ENCODE measurements at regions not wholly inside any gene's neighbourhood (a gene's known extent, or its start where the extent isn't known, plus 50 kb on each side); places are given as distances from the start of the nearest gene placed in this dataset.

DNA sequence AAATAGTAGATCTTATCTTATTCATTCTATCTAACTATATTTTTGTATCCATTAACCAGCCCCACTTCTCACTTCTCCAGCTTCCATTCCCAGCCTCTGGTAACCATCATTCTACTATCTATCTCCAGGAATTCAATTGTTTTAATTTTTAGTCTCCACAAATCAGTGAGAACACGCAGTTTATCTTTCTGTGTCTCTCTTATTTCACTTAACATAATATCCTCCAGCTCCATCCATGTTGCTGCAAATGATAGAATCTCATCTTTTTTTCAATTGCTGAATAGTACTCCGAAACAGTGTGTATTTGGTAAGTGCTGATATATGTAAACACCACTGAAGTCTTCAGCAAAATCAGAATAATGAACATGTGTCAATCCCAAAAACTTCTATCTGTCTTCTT lies 587.2 kb upstream of the ATP2B1 start:
- H3K4me3 ChIP-seq (ENCODE audit: low read length) = no peak overlapping the region
- no peaks in the 10 kb centered on the region for H3K27me3 ChIP-seq (ENCODE audit: insufficient read depth, low read length)
- no peaks in the 10 kb centered on the region for H3K4me1 ChIP-seq (ENCODE audit: insufficient read depth, low read length)
- no peaks in the 10 kb centered on the region for H3K36me3 ChIP-seq (ENCODE audit: insufficient read depth, low read length)
- no peak overlapping the region for H2AFZ ChIP-seq (ENCODE audit: low read depth, low read length)
- no peaks in the 10 kb centered on the region for H3K9me3 ChIP-seq (ENCODE audit: low read length)

DNA sequence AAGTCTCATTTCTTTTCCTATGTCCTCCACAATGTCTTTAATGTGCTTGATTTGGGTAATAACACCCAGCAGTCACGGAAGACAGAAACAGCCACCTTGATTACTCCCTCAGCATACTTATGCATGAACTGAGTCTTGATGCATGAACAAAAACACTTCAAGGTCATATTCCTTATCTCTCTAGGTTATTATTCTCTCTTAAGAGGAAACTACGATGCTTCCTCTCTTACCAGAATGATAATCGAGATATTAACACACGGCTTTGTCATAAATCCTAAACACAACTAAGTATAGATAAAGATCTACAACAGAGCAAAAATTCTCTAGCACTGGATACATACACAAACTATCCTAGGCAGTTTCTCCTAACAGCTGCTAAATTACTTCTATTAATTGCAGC lies 583.5 kb upstream of the ATP2B1 start:
- H3K27me3 ChIP-seq (ENCODE audit: insufficient read depth, low read length) = no peaks in the 10 kb centered on the region
- peaks cover 8% of the 10 kb centered on the region for H3K9me3 ChIP-seq (ENCODE audit: low read length)
- H3K4me3 ChIP-seq (ENCODE audit: low read length) = no peak overlapping the region
- H2AFZ ChIP-seq (ENCODE audit: low read depth, low read length) = no peak overlapping the region
- H3K36me3 ChIP-seq (ENCODE audit: insufficient read depth, low read length) = no peaks in the 10 kb centered on the region
- no peaks in the 10 kb centered on the region for H3K4me1 ChIP-seq (ENCODE audit: insufficient read depth, low read length)

DNA sequence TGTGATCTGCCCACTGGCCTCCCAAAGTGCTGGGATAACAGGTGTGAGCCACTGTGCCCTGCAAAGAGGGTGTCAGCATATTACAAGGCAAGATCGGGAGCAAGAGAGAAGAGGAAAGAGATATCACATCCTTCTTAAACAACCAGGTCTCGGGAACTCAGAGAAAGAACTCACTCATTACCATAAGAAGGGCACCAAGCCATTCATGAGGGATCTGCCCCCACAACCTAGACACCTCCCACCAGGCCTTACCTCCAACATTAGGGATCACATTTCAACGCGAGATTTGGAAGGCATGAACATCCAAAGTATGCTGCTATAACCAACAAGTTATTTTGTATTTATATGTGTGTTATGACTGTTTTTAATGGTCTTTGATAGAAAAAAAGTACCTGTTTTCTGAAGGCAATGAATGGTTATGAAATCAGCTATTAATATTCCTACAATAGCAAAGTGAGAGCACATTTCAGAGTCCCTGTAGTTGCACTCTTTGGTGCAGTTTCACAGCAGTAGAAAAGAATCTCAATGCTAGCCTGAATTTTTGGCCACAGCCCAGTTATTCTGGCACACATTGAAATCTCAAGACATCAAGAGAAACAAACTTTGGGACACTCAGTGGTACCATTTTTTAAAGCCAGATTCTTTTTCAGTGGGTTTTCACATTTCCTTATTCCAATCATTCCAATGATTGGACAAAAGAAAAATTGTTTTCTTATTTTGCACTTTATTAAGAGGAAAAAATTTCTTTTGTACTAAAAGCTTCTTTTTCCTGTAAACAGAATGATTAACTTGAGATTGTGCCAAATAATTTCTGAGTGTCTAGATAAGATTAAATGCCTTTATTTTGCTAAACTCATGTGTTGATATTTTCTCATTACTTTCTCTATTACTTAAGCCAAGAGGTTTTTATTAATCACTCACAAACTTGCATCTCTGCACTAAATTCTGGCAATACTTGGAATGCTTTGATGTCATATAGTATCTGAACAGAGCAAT lies 582.6 kb upstream of the ATP2B1 start:
- Histone ChIP-seq H2AFZ (ENCODE audit: low read depth, low read length) (no peak overlapping the region), H3K36me3 (ENCODE audit: insufficient read depth, low read length) (no peaks in the 10 kb centered on the region), H3K9me3 (ENCODE audit: low read length) (peaks cover 8% of the 10 kb centered on the region), H3K4me1 (ENCODE audit: insufficient read depth, low read length) (no peaks in the 10 kb centered on the region), H3K4me3 (ENCODE audit: low read length) (no peak overlapping the region), H3K27me3 (ENCODE audit: insufficient read depth, low read length) (no peaks in the 10 kb centered on the region)

DNA sequence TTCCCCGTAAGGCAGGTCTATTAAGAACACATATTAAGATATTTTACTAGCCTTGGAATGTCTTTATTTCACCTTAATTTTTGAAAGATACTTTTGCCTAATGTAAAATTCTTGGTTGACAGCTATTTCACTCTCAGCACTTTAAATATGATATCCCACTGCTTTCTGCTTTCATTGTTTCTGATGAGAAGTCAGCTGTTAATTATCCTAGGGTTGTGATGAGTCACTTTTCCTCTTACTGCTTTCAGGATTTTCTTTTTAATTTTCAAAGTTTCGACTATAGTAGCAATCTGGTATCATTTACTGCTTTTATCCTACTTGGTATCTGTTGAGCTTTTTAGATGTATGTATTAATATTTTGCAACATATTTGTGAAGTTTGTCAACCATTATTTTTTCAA lies 578.9 kb upstream of the ATP2B1 start:
- Histone ChIP-seq H3K9me3 (ENCODE audit: low read length) (peaks cover 9% of the 10 kb centered on the region), H3K4me1 (ENCODE audit: insufficient read depth, low read length) (no peaks in the 10 kb centered on the region), H3K36me3 (ENCODE audit: insufficient read depth, low read length) (no peaks in the 10 kb centered on the region), H3K4me3 (ENCODE audit: low read length) (no peak overlapping the region), H2AFZ (ENCODE audit: low read depth, low read length) (no peak overlapping the region), H3K27me3 (ENCODE audit: insufficient read depth, low read length) (no peaks in the 10 kb centered on the region)

DNA sequence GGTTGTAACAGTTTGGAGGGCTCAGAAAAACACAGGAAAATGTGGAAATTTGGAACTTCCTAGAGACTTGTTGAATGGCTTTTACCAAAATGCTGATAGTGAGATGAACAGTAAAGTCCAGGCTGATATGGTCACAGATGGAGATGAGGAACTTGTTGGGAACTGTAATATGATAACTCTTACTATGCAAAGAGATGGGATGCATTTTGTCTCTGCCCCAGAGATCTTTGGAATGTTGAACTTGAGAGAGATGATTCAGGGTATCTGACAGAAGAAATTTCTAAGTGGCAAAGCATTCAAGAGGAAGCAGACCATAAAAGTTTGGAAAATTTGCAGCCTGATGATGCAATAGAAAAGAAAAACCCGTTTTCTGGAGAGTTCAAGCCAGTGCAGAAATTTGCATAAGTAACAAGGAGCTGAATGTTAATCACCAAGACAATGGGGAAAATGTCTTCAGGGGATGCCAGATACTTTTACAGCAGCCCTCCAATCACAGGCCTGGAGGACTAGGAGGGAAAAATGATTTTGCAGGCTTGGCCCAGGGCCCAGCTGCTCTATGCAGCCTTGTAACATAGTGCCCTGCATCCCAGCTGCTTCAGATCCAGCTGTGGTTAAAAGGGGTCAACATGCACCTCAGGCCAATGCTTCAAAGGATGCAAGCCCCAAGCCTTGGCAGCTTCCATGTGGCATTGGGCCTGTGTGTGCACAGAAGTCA lies 572.7 kb upstream of the ATP2B1 start:
- H3K27me3 ChIP-seq (ENCODE audit: insufficient read depth, low read length) = no peaks in the 10 kb centered on the region
- no peak overlapping the region for H2AFZ ChIP-seq (ENCODE audit: low read depth, low read length)
- H3K4me3 ChIP-seq (ENCODE audit: low read length) = no peak overlapping the region
- H3K36me3 ChIP-seq (ENCODE audit: insufficient read depth, low read length) = no peaks in the 10 kb centered on the region
- no peaks in the 10 kb centered on the region for H3K4me1 ChIP-seq (ENCODE audit: insufficient read depth, low read length)
- H3K9me3 ChIP-seq (ENCODE audit: low read length) = peaks cover 9% of the 10 kb centered on the region

DNA sequence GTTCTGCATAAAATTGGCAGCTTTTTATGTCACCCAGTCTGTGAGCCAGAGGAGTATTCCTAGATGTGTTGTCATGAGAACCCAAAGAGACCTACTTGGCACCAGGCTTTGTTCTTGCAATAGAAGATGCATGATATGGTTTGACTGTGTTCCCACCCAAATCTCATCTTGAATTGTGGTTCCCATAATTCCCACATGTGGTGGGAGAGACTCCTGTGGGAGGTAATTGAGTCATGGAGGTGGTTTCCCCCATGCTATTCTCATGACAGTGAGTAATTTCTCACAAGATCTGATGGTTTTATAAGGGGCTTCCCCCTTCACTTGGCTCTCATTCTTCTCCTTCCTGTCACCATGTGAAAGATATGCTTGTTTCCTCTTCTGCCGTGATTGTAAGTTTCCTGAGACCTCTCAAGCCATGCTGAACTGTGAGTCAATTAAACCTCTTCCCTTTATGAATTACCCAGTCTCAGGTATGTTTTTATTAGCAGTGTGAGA lies 572.0 kb upstream of the ATP2B1 start:
- Histone ChIP-seq H3K4me3 (ENCODE audit: low read length) (no peak overlapping the region), H3K4me1 (ENCODE audit: insufficient read depth, low read length) (no peaks in the 10 kb centered on the region), H2AFZ (ENCODE audit: low read depth, low read length) (no peak overlapping the region), H3K27me3 (ENCODE audit: insufficient read depth, low read length) (no peaks in the 10 kb centered on the region), H3K36me3 (ENCODE audit: insufficient read depth, low read length) (no peaks in the 10 kb centered on the region), H3K9me3 (ENCODE audit: low read length) (peaks cover 9% of the 10 kb centered on the region)

DNA sequence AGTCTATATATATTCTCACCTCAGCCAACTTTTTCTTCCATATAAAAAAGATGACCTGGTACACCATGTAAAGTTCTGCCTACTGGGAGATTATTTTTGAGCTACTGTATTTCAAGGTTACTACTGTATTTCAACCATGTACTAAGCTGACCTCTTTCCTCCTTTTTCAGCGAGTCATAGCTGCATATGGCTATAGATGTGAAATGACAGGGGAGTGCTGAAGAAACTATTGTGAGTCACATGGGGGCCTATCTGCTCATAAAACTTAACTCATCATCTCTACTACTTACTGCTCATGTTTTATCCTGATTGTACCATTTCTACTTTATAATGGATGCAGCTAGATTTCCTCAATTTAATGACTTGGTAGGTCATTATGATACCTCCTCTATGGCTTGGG lies 571.4 kb upstream of the ATP2B1 start:
- H3K9me3 ChIP-seq (ENCODE audit: low read length) = peaks cover 9% of the 10 kb centered on the region
- no peak overlapping the region for H3K4me3 ChIP-seq (ENCODE audit: low read length)
- H3K27me3 ChIP-seq (ENCODE audit: insufficient read depth, low read length) = no peaks in the 10 kb centered on the region
- H3K4me1 ChIP-seq (ENCODE audit: insufficient read depth, low read length) = no peaks in the 10 kb centered on the region
- H3K36me3 ChIP-seq (ENCODE audit: insufficient read depth, low read length) = no peaks in the 10 kb centered on the region
- no peak overlapping the region for H2AFZ ChIP-seq (ENCODE audit: low read depth, low read length)

DNA sequence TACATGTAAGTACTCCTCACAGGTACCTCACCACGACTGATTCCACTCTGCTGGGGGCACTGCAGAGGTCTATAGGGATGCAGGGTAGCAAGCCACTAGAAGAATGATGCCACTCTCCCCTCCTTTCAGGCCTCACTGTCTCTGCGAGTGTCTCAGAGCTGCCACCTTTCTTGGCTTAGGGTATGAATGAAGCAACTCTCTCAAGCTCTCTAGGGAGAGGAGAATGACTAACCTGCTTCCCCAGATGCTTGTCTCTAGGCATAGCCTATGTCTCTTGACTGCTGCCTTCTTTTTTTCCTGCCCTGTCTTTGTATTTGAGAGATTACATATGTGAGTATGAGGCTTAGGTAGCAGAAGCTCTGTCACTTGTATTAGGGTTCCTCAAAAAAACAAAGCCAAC lies 566.5 kb upstream of the ATP2B1 start:
- H3K27me3 ChIP-seq (ENCODE audit: insufficient read depth, low read length) = no peaks in the 10 kb centered on the region
- no peak overlapping the region for H3K4me3 ChIP-seq (ENCODE audit: low read length)
- no peaks in the 10 kb centered on the region for H3K36me3 ChIP-seq (ENCODE audit: insufficient read depth, low read length)
- no peak overlapping the region for H2AFZ ChIP-seq (ENCODE audit: low read depth, low read length)
- H3K9me3 ChIP-seq (ENCODE audit: low read length) = no peaks in the 10 kb centered on the region
- no peaks in the 10 kb centered on the region for H3K4me1 ChIP-seq (ENCODE audit: insufficient read depth, low read length)

DNA sequence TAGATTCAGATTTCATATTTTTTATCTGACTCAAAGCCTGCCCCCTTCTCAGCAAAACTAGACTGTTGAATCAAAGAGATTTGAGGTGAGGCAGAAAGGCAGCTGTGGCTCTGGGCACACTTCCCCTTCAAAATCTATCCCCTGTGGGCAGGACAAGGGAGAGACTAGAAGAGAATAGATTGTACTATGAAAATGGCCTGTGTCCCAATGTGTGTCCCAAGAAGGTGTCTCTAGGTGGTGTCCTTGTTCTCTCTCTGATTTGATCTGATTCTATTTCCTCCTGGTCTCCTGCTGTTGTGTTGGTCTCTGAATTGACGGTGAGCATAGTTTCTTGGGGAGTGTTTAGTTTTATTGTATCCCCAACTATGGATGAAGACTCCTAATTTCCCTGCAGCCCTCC lies 565.8 kb upstream of the ATP2B1 start:
- Histone ChIP-seq H3K4me3 (ENCODE audit: low read length) (no peak overlapping the region), H3K9me3 (ENCODE audit: low read length) (no peaks in the 10 kb centered on the region), H2AFZ (ENCODE audit: low read depth, low read length) (no peak overlapping the region), H3K27me3 (ENCODE audit: insufficient read depth, low read length) (no peaks in the 10 kb centered on the region), H3K4me1 (ENCODE audit: insufficient read depth, low read length) (no peaks in the 10 kb centered on the region), H3K36me3 (ENCODE audit: insufficient read depth, low read length) (no peaks in the 10 kb centered on the region)

DNA sequence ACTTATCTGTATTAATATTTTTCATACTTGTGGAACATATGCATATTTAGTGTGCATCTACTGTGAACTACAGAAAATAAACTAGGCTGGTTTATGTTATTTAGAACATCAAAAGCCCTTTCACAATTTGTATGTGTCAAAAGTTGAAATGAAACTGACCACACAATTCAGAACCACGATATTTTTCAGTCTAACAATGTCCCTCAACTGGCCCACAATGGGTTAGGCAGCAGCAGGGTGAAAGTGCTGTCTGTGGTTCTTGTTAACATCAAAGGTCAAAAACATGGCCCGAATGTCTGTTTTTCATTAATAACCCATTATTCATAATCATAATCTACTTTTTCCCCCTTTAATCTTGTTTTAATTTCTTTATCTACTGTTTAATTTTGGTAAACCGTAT lies 559.9 kb upstream of the ATP2B1 start:
- no peaks in the 10 kb centered on the region for H3K36me3 ChIP-seq (ENCODE audit: insufficient read depth, low read length)
- H3K4me3 ChIP-seq (ENCODE audit: low read length) = no peak overlapping the region
- no peaks in the 10 kb centered on the region for H3K27me3 ChIP-seq (ENCODE audit: insufficient read depth, low read length)
- H2AFZ ChIP-seq (ENCODE audit: low read depth, low read length) = no peak overlapping the region
- H3K4me1 ChIP-seq (ENCODE audit: insufficient read depth, low read length) = no peaks in the 10 kb centered on the region
- no peaks in the 10 kb centered on the region for H3K9me3 ChIP-seq (ENCODE audit: low read length)

DNA sequence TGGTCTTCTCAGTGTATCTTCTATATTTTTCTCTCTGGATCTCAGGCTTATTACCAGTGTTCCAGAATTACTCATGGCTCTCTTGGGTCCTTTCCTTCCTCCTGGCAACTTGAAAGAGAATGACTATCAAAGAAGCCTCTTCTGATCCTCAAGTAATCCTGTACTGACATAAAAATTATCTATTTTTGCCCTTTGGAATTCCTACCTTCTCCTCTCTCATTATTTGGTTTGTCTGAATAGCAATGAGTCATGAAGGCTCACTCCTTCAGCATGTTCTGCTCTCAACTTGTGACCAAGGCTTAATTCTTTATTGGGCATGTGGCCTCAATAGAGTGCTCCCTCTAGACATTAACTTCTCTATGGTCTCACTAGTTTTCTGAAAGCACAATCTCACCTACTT lies 553.6 kb upstream of the ATP2B1 start:
- H3K4me1 ChIP-seq (ENCODE audit: insufficient read depth, low read length) = no peaks in the 10 kb centered on the region
- no peak overlapping the region for H2AFZ ChIP-seq (ENCODE audit: low read depth, low read length)
- no peaks in the 10 kb centered on the region for H3K27me3 ChIP-seq (ENCODE audit: insufficient read depth, low read length)
- no peak overlapping the region for H3K4me3 ChIP-seq (ENCODE audit: low read length)
- H3K9me3 ChIP-seq (ENCODE audit: low read length) = no peaks in the 10 kb centered on the region
- no peaks in the 10 kb centered on the region for H3K36me3 ChIP-seq (ENCODE audit: insufficient read depth, low read length)

DNA sequence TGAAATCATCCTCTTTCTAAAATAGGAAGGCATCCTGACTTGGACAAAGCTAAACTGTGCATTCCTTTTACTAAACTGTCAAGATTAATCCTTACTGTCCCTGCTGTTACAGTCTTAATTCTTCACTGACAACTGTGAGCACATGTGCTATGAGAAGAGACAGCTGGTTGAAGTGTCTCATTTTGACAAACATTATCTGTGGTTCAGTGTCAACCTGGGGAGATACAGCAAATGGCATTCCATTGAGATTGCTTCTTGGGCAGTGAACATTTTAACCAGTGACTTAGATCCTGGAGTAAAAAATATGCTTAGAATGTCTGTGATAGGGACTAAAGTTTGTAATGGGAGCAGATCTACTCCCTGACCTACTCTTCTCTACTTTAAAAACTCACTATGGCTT lies 552.6 kb upstream of the ATP2B1 start:
- Histone ChIP-seq H3K27me3 (ENCODE audit: insufficient read depth, low read length) (no peaks in the 10 kb centered on the region), H3K9me3 (ENCODE audit: low read length) (no peaks in the 10 kb centered on the region), H3K4me3 (ENCODE audit: low read length) (no peak overlapping the region), H3K4me1 (ENCODE audit: insufficient read depth, low read length) (no peaks in the 10 kb centered on the region), H3K36me3 (ENCODE audit: insufficient read depth, low read length) (no peaks in the 10 kb centered on the region), H2AFZ (ENCODE audit: low read depth, low read length) (no peak overlapping the region)

DNA sequence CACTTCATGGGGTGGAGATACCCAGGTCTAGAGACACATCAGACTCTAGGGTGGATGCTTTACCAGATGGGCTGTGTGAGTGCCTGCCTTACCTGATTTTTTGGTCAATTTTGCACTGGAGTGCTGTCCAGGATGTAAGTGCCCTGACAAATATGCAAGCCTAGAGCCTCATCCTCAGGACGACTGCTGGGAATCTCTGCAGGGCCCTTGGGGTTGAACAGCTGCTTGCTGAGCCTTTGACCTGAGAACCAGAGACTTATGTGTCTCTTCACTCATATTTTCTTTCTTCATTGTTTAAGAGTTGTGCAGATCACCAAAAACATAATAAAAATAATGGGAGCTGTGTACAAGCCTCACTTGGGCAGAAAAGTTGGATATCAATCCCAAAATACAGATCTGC lies 551.5 kb upstream of the ATP2B1 start:
- Histone ChIP-seq H3K27me3 (ENCODE audit: insufficient read depth, low read length) (no peaks in the 10 kb centered on the region), H3K4me1 (ENCODE audit: insufficient read depth, low read length) (no peaks in the 10 kb centered on the region), H3K9me3 (ENCODE audit: low read length) (no peaks in the 10 kb centered on the region), H3K4me3 (ENCODE audit: low read length) (no peak overlapping the region), H3K36me3 (ENCODE audit: insufficient read depth, low read length) (no peaks in the 10 kb centered on the region), H2AFZ (ENCODE audit: low read depth, low read length) (no peak overlapping the region)

Data from neuron (in vitro differentiated cells).